OCI-LY1 (cell line): ENCODE measurements at regions not wholly inside any gene's neighbourhood (a gene's known extent, or its start where the extent isn't known, plus 50 kb on each side); places are given as distances from the start of the nearest gene placed in this dataset.
"Not testable (repeated sequence)": the region's sequence is repeated elsewhere in the genome, so short reads cannot be mapped to it uniquely, and the experiment has no call there.

ENCODE experiments used
- H2AFZ ChIP-seq: fragments of 200-600 bp; sonication (generic), shearing (Covaris generic); 2 replicates; pipeline ENCODE4 v1.6.0; 2014; ENCODE audit warnings: antibody characterized with exemption, mild to moderate bottlenecking, low read length
- H3F3A ChIP-seq: fragments of 200-600 bp; sonication (generic), shearing (Covaris generic); 2 replicates; pipeline ENCODE4 v1.6.0; 2014; ENCODE audit warnings: mild to moderate bottlenecking, antibody characterized with exemption, low read length, moderate library complexity; ENCODE audit not compliant: insufficient read depth
- H3K27ac ChIP-seq: fragments of 200-600 bp; sonication (generic); 2 replicates; pipeline ENCODE4 v1.5.1; 2014; ENCODE audit warnings: low read length, mixed run types, mild to moderate bottlenecking, low read depth; ENCODE audit not compliant: poor library complexity, severe bottlenecking
- H3K27me3 ChIP-seq: fragments of 200-600 bp; sonication (generic); 2 replicates; pipeline ENCODE4 v1.6.0; 2014; ENCODE audit warnings: antibody characterized with exemption, mild to moderate bottlenecking, low read length, moderate library complexity; ENCODE audit not compliant: insufficient read depth
- H3K36me3 ChIP-seq: fragments of 200-600 bp; sonication (generic); 2 replicates; pipeline ENCODE4 v1.6.1; 2014; ENCODE audit warnings: mild to moderate bottlenecking, antibody characterized with exemption, low read length, moderate library complexity, mixed read lengths; ENCODE audit not compliant: insufficient read depth
- H3K4me1 ChIP-seq: fragments of 200-600 bp; sonication (generic); 2 replicates; pipeline ENCODE4 v1.5.1; 2014; ENCODE audit warnings: mild to moderate bottlenecking, low read length, moderate library complexity; ENCODE audit not compliant: insufficient read depth, severe bottlenecking
- H3K4me2 ChIP-seq: fragments of 200-600 bp; sonication (generic), shearing (Covaris generic); 2 replicates; pipeline ENCODE4 v1.6.1; 2014; ENCODE audit warnings: low read length
- H3K4me3 ChIP-seq: fragments of 200-600 bp; sonication (generic); 2 replicates; pipeline ENCODE4 v1.5.1; 2014; ENCODE audit warnings: low read length, low read depth, mild to moderate bottlenecking, mixed read lengths; ENCODE audit not compliant: poor library complexity, severe bottlenecking
- H3K79me2 ChIP-seq: fragments of 200-600 bp; shearing (Covaris generic); 2 replicates; pipeline ENCODE4 v1.6.1; 2016; ENCODE audit warnings: mixed run types, low read length, mixed read lengths; ENCODE audit not compliant: insufficient read depth
- H3K9ac ChIP-seq: fragments of 200-600 bp; sonication (generic), shearing (Covaris generic); 2 replicates; pipeline ENCODE4 v1.6.1; 2014; ENCODE audit warnings: mild to moderate bottlenecking, low read length, mixed read lengths
- H3K9me2 ChIP-seq: fragments of 200-600 bp; sonication (generic), shearing (Covaris generic); 2 replicates; pipeline ENCODE4 v1.6.1; 2014; ENCODE audit warnings: low read depth, mild to moderate bottlenecking, low read length, mixed read lengths
- H3K9me3 ChIP-seq: fragments of 200-600 bp; shearing (Covaris generic); 2 replicates; pipeline ENCODE4 v1.6.1; 2014; ENCODE audit warnings: low read length, mixed read lengths
- H4K20me1 ChIP-seq: fragments of 200-600 bp; sonication (generic), shearing (Covaris generic); 2 replicates; pipeline ENCODE4 v1.6.0; 2016; ENCODE audit warnings: mild to moderate bottlenecking, low read length; ENCODE audit not compliant: insufficient read depth
- CTCF ChIP-seq: fragments of 200-600 bp; sonication (generic), shearing (Covaris generic); IDR thresholded peaks from 2 replicates; pipeline ENCODE4 v1.5.1; 2017; ENCODE audit warnings: mild to moderate bottlenecking, antibody characterized with exemption, low read length, moderate library complexity, mixed read lengths
- EZH2 ChIP-seq: fragments of 200-600 bp; sonication (generic), shearing (Covaris generic); IDR thresholded peaks from 2 replicates; pipeline ENCODE4 v1.8.0; 2017; ENCODE audit warnings: borderline replicate concordance, mixed run types, mild to moderate bottlenecking, antibody characterized with exemption, low read length, moderate library complexity, mixed read lengths

- TF ChIP-seq CTCF, result no peak
- TF ChIP-seq EZH2, result no peak
These were observed 155.9 kb downstream of the SEC23IP start for GRCh38 chr10:120048391-120048790.

GRCh38 chr10:120051671-120052070, 159.1 kb downstream of the SEC23IP start:
- Histone ChIP-seq H3K9me2 (no peaks in the 10 kb centered on the region), H3K4me2 (no peak overlapping the region), H3F3A (no peaks in the 10 kb centered on the region), H3K9ac (no peak overlapping the region), H3K27ac (no peak overlapping the region), H4K20me1 (no peaks in the 10 kb centered on the region), H3K36me3 (no peaks in the 10 kb centered on the region), H2AFZ (no peak overlapping the region), H3K79me2 (no peaks in the 10 kb centered on the region), H3K9me3 (no peaks in the 10 kb centered on the region), H3K4me3 (no peak overlapping the region), H3K4me1 (no peaks in the 10 kb centered on the region), H3K27me3 (no peaks in the 10 kb centered on the region)
- no peak for TF ChIP-seq CTCF
- no peak for TF ChIP-seq EZH2

More at GRCh38 chr10:120048391-120048790, 155.9 kb downstream of the SEC23IP start:
- H3K79me2 ChIP-seq, result no peaks in the 10 kb centered on the region
- no peak overlapping the region for H3K9ac ChIP-seq
- no peaks in the 10 kb centered on the region for H3K4me1 ChIP-seq
- no peaks in the 10 kb centered on the region for H4K20me1 ChIP-seq
- no peak overlapping the region for H3K4me2 ChIP-seq
- no peak overlapping the region for H3K4me3 ChIP-seq
- H3K27me3 ChIP-seq, result no peaks in the 10 kb centered on the region
- no peaks in the 10 kb centered on the region for H3K36me3 ChIP-seq
- no peak overlapping the region for H2AFZ ChIP-seq
- H3K9me3 ChIP-seq, result no peaks in the 10 kb centered on the region
- no peaks in the 10 kb centered on the region for H3F3A ChIP-seq
- H3K9me2 ChIP-seq, result no peaks in the 10 kb centered on the region
- no peak overlapping the region for H3K27ac ChIP-seq

DNA sequence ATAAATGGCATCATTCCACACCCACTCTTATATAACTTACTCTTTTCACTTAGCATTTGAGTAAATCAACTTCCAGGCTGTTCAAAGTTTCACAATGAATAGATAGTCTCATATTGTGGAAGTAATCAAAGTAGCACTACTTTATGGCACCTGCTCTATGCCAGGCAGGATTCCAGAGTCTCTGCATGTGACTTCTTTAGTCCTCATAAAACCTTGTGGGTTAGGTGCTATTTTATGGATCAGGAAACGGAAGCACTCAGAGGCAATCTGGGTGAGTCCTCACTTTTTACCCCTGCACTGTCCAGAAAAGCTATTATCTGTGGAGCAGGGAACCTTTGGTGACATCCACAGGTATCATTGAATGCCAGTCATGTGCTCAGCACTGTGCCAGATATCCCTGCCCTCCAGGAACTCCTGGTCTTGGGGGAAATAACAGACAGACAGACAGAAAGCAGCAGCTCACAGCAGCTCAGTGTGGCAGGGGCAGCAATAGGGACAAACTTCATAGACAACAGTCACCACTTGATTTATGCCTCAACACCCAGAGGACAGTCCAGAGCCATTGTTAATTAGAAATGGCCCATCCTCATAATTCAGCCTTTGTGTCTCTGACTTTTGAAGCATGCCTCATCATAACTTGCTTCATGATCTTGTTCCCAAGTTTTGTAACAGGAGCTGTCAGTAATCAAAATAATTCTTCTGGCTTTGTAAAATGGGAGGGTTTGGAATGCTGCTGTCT, 160.6 kb downstream of the SEC23IP start:
- no peaks in the 10 kb centered on the region for H3K27me3 ChIP-seq
- no peaks in the 10 kb centered on the region for H3F3A ChIP-seq
- no peak overlapping the region for H3K4me3 ChIP-seq
- H3K4me2 ChIP-seq, result no peak overlapping the region
- H3K36me3 ChIP-seq, result no peaks in the 10 kb centered on the region
- no peak overlapping the region for H3K27ac ChIP-seq
- no peaks in the 10 kb centered on the region for H3K79me2 ChIP-seq
- H3K4me1 ChIP-seq, result no peaks in the 10 kb centered on the region
- TF ChIP-seq CTCF (no peak), EZH2 (no peak)
- H4K20me1 ChIP-seq, result no peaks in the 10 kb centered on the region
- no peaks in the 10 kb centered on the region for H3K9me3 ChIP-seq
- H3K9me2 ChIP-seq, result no peaks in the 10 kb centered on the region
- H2AFZ ChIP-seq, result no peak overlapping the region
- no peak overlapping the region for H3K9ac ChIP-seq

DNA sequence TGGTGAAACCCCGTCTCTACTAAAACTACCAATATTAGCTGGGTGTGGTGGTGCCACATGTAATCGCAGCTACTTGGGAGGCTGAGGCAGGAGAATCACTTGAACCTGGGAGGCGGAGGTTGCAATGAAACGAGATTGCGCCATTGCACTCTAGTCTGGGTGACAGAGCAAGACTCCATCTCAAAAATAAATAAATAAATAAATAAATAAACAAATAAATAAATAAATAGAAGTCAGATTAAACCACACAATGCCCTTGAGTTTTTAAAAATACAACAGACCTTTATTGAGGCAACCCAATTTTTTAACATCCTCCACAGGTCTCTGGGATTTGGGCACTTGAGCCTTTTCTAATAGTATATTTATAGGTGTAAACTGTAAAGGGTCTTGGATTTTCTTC, 167.3 kb downstream of the SEC23IP start:
- H3F3A ChIP-seq, H3K9me3 ChIP-seq, H3K79me2 ChIP-seq, H4K20me1 ChIP-seq, H3K36me3 ChIP-seq, H3K9me2 ChIP-seq, H3K27me3 ChIP-seq, H3K4me1 ChIP-seq, H2AFZ ChIP-seq, H3K4me2 ChIP-seq, H3K27ac ChIP-seq, H3K9ac ChIP-seq, H3K4me3 ChIP-seq: not testable (repeated sequence)
